ENCODE measurements at regions not wholly inside any gene's neighbourhood (a gene's known extent, or its start where the extent isn't known, plus 50 kb on each side); places are given as distances from the start of the nearest gene placed in this dataset.
"Not testable (repeated sequence)": the region's sequence is repeated elsewhere in the genome, so short reads cannot be mapped to it uniquely, and the experiment has no call there.

DNA sequence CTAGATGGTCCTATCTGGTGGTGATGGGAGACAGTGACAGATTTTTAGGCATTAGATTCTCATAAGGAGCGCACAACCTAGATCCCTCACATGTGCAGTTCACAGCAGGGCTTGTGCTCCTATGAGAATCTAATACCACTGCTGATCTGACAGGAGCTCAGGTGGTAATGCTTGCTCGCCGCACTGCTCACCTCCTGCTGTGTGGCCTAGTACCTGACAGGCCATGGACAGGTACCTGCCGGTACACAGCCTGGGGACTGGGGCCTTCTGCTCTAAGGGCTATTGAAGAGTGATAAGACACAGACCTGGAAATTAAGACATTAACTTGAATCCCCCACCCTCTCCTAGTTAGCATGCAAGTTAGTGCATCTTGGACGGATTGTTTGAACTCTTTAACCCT lies 64.4 kb downstream of the KLRB1 start:
- H3K4me3 ChIP-seq (ENCODE audit: low read depth, low read length); H3K27ac ChIP-seq (ENCODE audit: low read depth, low read length); H3K27me3 ChIP-seq (ENCODE audit: control insufficient read depth, insufficient read depth, low read length); H3K36me3 ChIP-seq (ENCODE audit: control insufficient read depth, insufficient read depth, low read length); H3K4me1 ChIP-seq (ENCODE audit: control insufficient read depth, insufficient read depth, low read length); DNase-seq (ENCODE audit: low read depth in 4 of 6, low spot score in 6 of 6); H3K9me3 ChIP-seq (ENCODE audit: control insufficient read depth, insufficient read depth, low read length): not testable (repeated sequence)
- WGBS (ENCODE audit: insufficient coverage), result 100% methylated on average over 2 of the region's 5 CpGs

GRCh38 chr12:9542827-9543226 lies 64.9 kb downstream of the KLRB1 start:
- H3K27me3 ChIP-seq (ENCODE audit: control insufficient read depth, insufficient read depth, low read length); H3K27ac ChIP-seq (ENCODE audit: low read depth, low read length); H3K9me3 ChIP-seq (ENCODE audit: control insufficient read depth, insufficient read depth, low read length); DNase-seq (ENCODE audit: low read depth in 4 of 6, low spot score in 6 of 6); H3K4me1 ChIP-seq (ENCODE audit: control insufficient read depth, insufficient read depth, low read length); H3K36me3 ChIP-seq (ENCODE audit: control insufficient read depth, insufficient read depth, low read length); H3K4me3 ChIP-seq (ENCODE audit: low read depth, low read length): not testable (repeated sequence)
- no CpG with 5 or more reads among the region's 3 CpGs for WGBS (ENCODE audit: insufficient coverage)

- WGBS (ENCODE audit: insufficient coverage), result no CpG with 5 or more reads among the region's 1 CpG
- peak in 1 of 6 donors; percentile 29 for DNase-seq (ENCODE audit: low read depth in 4 of 6, low spot score in 6 of 6)
- not testable (repeated sequence) for H3K9me3 ChIP-seq (ENCODE audit: control insufficient read depth, insufficient read depth, low read length); H3K36me3 ChIP-seq (ENCODE audit: control insufficient read depth, insufficient read depth, low read length); H3K27ac ChIP-seq (ENCODE audit: low read depth, low read length); H3K4me3 ChIP-seq (ENCODE audit: low read depth, low read length); H3K27me3 ChIP-seq (ENCODE audit: control insufficient read depth, insufficient read depth, low read length); H3K4me1 ChIP-seq (ENCODE audit: control insufficient read depth, insufficient read depth, low read length)
Measured at GRCh38 chr12:9515925-9516324, 91.8 kb downstream of the KLRB1 start.

- not testable (repeated sequence) for H3K36me3 ChIP-seq (ENCODE audit: control insufficient read depth, insufficient read depth, low read length); DNase-seq (ENCODE audit: low read depth in 4 of 6, low spot score in 6 of 6); H3K9me3 ChIP-seq (ENCODE audit: control insufficient read depth, insufficient read depth, low read length); H3K4me1 ChIP-seq (ENCODE audit: control insufficient read depth, insufficient read depth, low read length); H3K27ac ChIP-seq (ENCODE audit: low read depth, low read length); H3K4me3 ChIP-seq (ENCODE audit: low read depth, low read length); H3K27me3 ChIP-seq (ENCODE audit: control insufficient read depth, insufficient read depth, low read length)
- no CpG with 5 or more reads among the region's 5 CpGs for WGBS (ENCODE audit: insufficient coverage)
Measured at GRCh38 chr12:9512695-9513094, 95.0 kb downstream of the KLRB1 start.

DNA sequence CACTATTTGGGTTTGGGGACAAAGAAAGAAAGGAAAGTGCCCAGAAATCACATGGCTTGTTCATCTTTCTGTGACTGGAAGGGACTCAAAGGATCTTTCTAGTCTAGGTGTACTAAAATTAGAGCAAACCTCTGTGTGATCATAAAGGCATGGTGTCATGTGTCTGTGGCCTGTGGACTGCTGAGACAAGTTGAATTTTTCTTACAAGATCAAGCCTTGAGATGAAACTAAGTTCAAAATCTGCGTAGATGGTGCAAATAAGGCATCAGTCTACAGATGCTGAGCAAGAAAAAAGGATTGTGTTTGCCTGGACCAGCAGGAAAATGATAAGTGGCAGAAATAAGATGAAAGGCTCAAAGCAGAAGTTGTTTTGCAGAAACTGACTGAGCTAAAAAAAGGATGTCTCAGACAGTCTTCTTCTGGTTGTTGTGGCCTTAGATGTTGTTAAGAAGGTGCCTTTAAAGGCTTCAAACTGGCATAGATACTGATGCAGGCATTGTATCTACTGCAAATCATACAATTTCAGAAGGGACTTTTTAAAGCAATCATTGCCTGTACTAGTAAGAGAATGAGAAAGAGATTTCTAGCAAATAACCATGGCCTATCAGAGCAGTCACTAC lies 97.2 kb downstream of the KLRB1 start:
- WGBS (ENCODE audit: insufficient coverage), result no CpG with 5 or more reads among the region's 1 CpG
- H3K9me3 ChIP-seq (ENCODE audit: control insufficient read depth, insufficient read depth, low read length); H3K4me1 ChIP-seq (ENCODE audit: control insufficient read depth, insufficient read depth, low read length); H3K27me3 ChIP-seq (ENCODE audit: control insufficient read depth, insufficient read depth, low read length); H3K36me3 ChIP-seq (ENCODE audit: control insufficient read depth, insufficient read depth, low read length); H3K27ac ChIP-seq (ENCODE audit: low read depth, low read length); H3K4me3 ChIP-seq (ENCODE audit: low read depth, low read length): not testable (repeated sequence)
- peak in 1 of 6 donors; percentile 9 for DNase-seq (ENCODE audit: low read depth in 4 of 6, low spot score in 6 of 6)

DNA sequence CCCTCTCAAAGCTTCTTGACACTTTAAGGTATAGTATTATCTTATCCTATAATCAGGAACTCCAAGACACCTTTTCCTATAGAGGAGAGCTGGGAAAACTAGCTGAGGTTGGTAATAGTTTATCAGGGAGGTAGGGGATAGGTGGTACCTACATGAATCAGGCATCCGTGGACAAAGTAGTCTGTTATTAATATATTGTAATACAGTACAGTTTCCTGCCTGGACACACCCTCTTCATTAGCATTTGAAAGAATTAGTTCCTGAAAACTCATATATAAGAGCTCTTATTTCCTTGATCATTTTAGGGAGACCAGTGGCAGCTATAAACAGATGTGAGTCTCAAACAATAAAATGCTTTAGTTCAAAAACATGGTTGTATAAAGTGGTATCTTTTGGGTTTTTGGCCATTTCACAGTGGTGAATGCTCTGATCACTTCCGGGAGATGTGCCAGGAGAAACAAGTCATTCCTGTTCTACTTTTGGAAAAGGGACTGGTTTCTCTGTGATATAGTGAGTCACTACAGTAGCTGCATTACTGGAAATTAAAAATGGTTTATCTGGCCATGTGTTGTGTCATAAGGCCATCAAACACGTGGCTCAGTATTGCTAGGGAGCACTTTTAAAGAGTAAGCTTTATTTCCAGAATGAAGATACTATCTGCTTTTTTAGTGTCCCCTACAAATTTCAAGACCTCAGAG lies 98.1 kb downstream of the KLRB1 start:
- WGBS (ENCODE audit: insufficient coverage), result 82% methylated on average over 2 of the region's 3 CpGs
- H3K27ac ChIP-seq (ENCODE audit: low read depth, low read length), result no peak overlapping the region
- H3K4me3 ChIP-seq (ENCODE audit: low read depth, low read length), result no peak overlapping the region
- no peaks in the 10 kb centered on the region for H3K9me3 ChIP-seq (ENCODE audit: control insufficient read depth, insufficient read depth, low read length)
- DNase-seq (ENCODE audit: low read depth in 4 of 6, low spot score in 6 of 6), result peak in 1 of 6 donors; percentile 26
- no peaks in the 10 kb centered on the region for H3K36me3 ChIP-seq (ENCODE audit: control insufficient read depth, insufficient read depth, low read length)
- no peaks in the 10 kb centered on the region for H3K4me1 ChIP-seq (ENCODE audit: control insufficient read depth, insufficient read depth, low read length)
- H3K27me3 ChIP-seq (ENCODE audit: control insufficient read depth, insufficient read depth, low read length), result no peaks in the 10 kb centered on the region

- no peak overlapping the region for H3K27ac ChIP-seq (ENCODE audit: low read depth, low read length)
- no CpG with 5 or more reads among the region's 1 CpG for WGBS (ENCODE audit: insufficient coverage)
- H3K4me1 ChIP-seq (ENCODE audit: control insufficient read depth, insufficient read depth, low read length), result no peaks in the 10 kb centered on the region
Measured at GRCh38 chr12:9506746-9507145, 101.0 kb downstream of the KLRB1 start.

GRCh38 chr12:9503384-9503783 lies 104.3 kb downstream of the KLRB1 start:
- H3K27ac ChIP-seq (ENCODE audit: low read depth, low read length); H3K4me1 ChIP-seq (ENCODE audit: control insufficient read depth, insufficient read depth, low read length); DNase-seq (ENCODE audit: low read depth in 4 of 6, low spot score in 6 of 6); H3K9me3 ChIP-seq (ENCODE audit: control insufficient read depth, insufficient read depth, low read length); H3K27me3 ChIP-seq (ENCODE audit: control insufficient read depth, insufficient read depth, low read length); H3K4me3 ChIP-seq (ENCODE audit: low read depth, low read length); H3K36me3 ChIP-seq (ENCODE audit: control insufficient read depth, insufficient read depth, low read length): not testable (repeated sequence)
- no CpG with 5 or more reads among the region's 2 CpGs for WGBS (ENCODE audit: insufficient coverage)

More at GRCh38 chr12:9506746-9507145, 101.0 kb downstream of the KLRB1 start:
- Histone ChIP-seq H3K4me3 (ENCODE audit: low read depth, low read length) (no peak overlapping the region), H3K27me3 (ENCODE audit: control insufficient read depth, insufficient read depth, low read length) (no peaks in the 10 kb centered on the region), H3K36me3 (ENCODE audit: control insufficient read depth, insufficient read depth, low read length) (no peaks in the 10 kb centered on the region), H3K9me3 (ENCODE audit: control insufficient read depth, insufficient read depth, low read length) (no peaks in the 10 kb centered on the region)
- DNase-seq (ENCODE audit: low read depth in 4 of 6, low spot score in 6 of 6), result no peak

DNA sequence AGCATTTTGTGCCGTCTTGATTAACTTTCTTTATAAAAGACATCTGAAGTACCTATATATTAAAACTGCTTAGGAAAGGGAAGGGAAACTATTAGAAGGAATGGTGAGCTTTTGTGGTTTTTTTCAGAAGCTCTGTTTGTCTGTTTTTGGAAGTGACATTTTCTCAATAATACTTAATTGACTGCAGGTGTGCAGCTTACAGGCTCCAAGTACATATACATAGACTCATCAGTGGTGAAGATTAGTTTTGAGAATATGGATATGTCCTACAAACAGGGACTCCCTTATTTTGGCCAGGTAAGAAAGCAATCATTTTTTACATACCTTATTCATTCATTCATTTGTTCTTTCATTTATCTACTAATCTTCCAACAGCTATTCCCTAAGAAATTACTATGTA lies 104.9 kb downstream of the KLRB1 start:
- WGBS (ENCODE audit: insufficient coverage), result no CpG with 5 or more reads among the region's 1 CpG
- DNase-seq (ENCODE audit: low read depth in 4 of 6, low spot score in 6 of 6); H3K4me1 ChIP-seq (ENCODE audit: control insufficient read depth, insufficient read depth, low read length): not testable (repeated sequence)

GRCh38 chr12:9493325-9493724 lies 114.4 kb downstream of the KLRB1 start:
- DNase-seq (ENCODE audit: low read depth in 4 of 6, low spot score in 6 of 6); H3K4me3 ChIP-seq (ENCODE audit: low read depth, low read length); H3K9me3 ChIP-seq (ENCODE audit: control insufficient read depth, insufficient read depth, low read length): not testable (repeated sequence)

More for the DNA sequence above, 104.9 kb downstream of the KLRB1 start:
- H3K27me3 ChIP-seq (ENCODE audit: control insufficient read depth, insufficient read depth, low read length); H3K9me3 ChIP-seq (ENCODE audit: control insufficient read depth, insufficient read depth, low read length); H3K27ac ChIP-seq (ENCODE audit: low read depth, low read length); H3K36me3 ChIP-seq (ENCODE audit: control insufficient read depth, insufficient read depth, low read length); H3K4me3 ChIP-seq (ENCODE audit: low read depth, low read length): not testable (repeated sequence)

More at GRCh38 chr12:9493325-9493724, 114.4 kb downstream of the KLRB1 start:
- H3K27me3 ChIP-seq (ENCODE audit: control insufficient read depth, insufficient read depth, low read length); H3K4me1 ChIP-seq (ENCODE audit: control insufficient read depth, insufficient read depth, low read length); H3K36me3 ChIP-seq (ENCODE audit: control insufficient read depth, insufficient read depth, low read length); H3K27ac ChIP-seq (ENCODE audit: low read depth, low read length): not testable (repeated sequence)
